ENCODE measurements at regions not wholly inside any gene's neighbourhood (a gene's known extent, or its start where the extent isn't known, plus 50 kb on each side); places are given as distances from the start of the nearest gene placed in this dataset.
"Not testable (repeated sequence)": the region's sequence is repeated elsewhere in the genome, so short reads cannot be mapped to it uniquely, and the experiment has no call there.

- no peak for TF ChIP-seq CSRNP3 (CRISPR knock-in tag; IDR thresholded peaks at IDR 0.05)
- no peak for TF ChIP-seq CSDC2 (CRISPR knock-in tag; IDR thresholded peaks at IDR 0.05)
- TF ChIP-seq ISL1 (CRISPR knock-in tag; IDR thresholded peaks at IDR 0.05): no peak
- no peak for TF ChIP-seq PATZ1 (CRISPR knock-in tag; IDR thresholded peaks at IDR 0.05; ENCODE audit: borderline replicate concordance)
- TF ChIP-seq ZFP30 (CRISPR knock-in tag; IDR thresholded peaks at IDR 0.05): no peak
- no peak for TF ChIP-seq TCF4 (CRISPR knock-in tag; IDR thresholded peaks at IDR 0.05; ENCODE audit: borderline replicate concordance)
- TF ChIP-seq ZNF70 (CRISPR knock-in tag; IDR thresholded peaks at IDR 0.05): no peak
- TF ChIP-seq ZNF8 (CRISPR knock-in tag; IDR thresholded peaks at IDR 0.05): no peak
- no peak for TF ChIP-seq ZFP3 (CRISPR knock-in tag; IDR thresholded peaks at IDR 0.05)
- TF ChIP-seq ZC3H10 (CRISPR knock-in tag; IDR thresholded peaks at IDR 0.05): no peak
- no peak for TF ChIP-seq PPARA (CRISPR knock-in tag; IDR thresholded peaks at IDR 0.05; ENCODE audit: borderline replicate concordance)
- ATAC-seq: no peak
These were observed 444.6 kb upstream of the MEF2C start for GRCh38 chr5:89327608-89328007.

GRCh38 chr5:89324990-89325389 is 442.0 kb upstream of the MEF2C start:
- no peak for ATAC-seq
- TF ChIP-seq ZNF8 (CRISPR knock-in tag; IDR thresholded peaks at IDR 0.05) (no peak), SNAI2 (CRISPR knock-in tag; IDR thresholded peaks at IDR 0.05) (no peak), RARB (CRISPR knock-in tag; IDR thresholded peaks at IDR 0.05) (no peak), TOX (CRISPR knock-in tag; IDR thresholded peaks at IDR 0.05; ENCODE audit: borderline replicate concordance) (no peak), GLIS3 (CRISPR knock-in tag; IDR thresholded peaks at IDR 0.05) (no peak), OSR1 (CRISPR knock-in tag; IDR thresholded peaks at IDR 0.05) (no peak), ZNF565 (CRISPR knock-in tag; conservative IDR thresholded peaks at IDR 0.05; ENCODE audit: low read depth) (no peak), ZFP3 (CRISPR knock-in tag; IDR thresholded peaks at IDR 0.05) (no peak), PPARA (CRISPR knock-in tag; IDR thresholded peaks at IDR 0.05; ENCODE audit: borderline replicate concordance) (no peak), TSHZ2 (CRISPR knock-in tag; IDR thresholded peaks at IDR 0.05) (no peak)

GRCh38 chr5:89320421-89321277 is 437.7 kb upstream of the MEF2C start:
- no peak for ATAC-seq
- TF ChIP-seq POU6F1 (CRISPR knock-in tag; IDR thresholded peaks at IDR 0.05; ENCODE audit: borderline replicate concordance, low read depth) (no peak), CSDC2 (CRISPR knock-in tag; IDR thresholded peaks at IDR 0.05) (no peak), ZNF565 (CRISPR knock-in tag; conservative IDR thresholded peaks at IDR 0.05; ENCODE audit: low read depth) (no peak), PATZ1 (CRISPR knock-in tag; IDR thresholded peaks at IDR 0.05; ENCODE audit: borderline replicate concordance) (no peak), SNAI2 (CRISPR knock-in tag; IDR thresholded peaks at IDR 0.05) (no peak), ZNF8 (CRISPR knock-in tag; IDR thresholded peaks at IDR 0.05) (no peak), ZNF70 (CRISPR knock-in tag; IDR thresholded peaks at IDR 0.05) (no peak), RARB (CRISPR knock-in tag; IDR thresholded peaks at IDR 0.05) (no peak), PPARA (CRISPR knock-in tag; IDR thresholded peaks at IDR 0.05; ENCODE audit: borderline replicate concordance) (no peak)

- ATAC-seq: not testable (repeated sequence)
These were observed 434.9 kb upstream of the MEF2C start for GRCh38 chr5:89317838-89318237.
